VCaP (cell line): ENCODE measurements at regions not wholly inside any gene's neighbourhood (a gene's known extent, or its start where the extent isn't known, plus 50 kb on each side); places are given as distances from the start of the nearest gene placed in this dataset.

Experiments used
- H3K27ac ChIP-seq: fragments of 450-650 bp; 2 replicates; pipeline ENCODE4 v1.5.1; 2017
- TF ChIP-seq, protein P1 (sequence below): fragments of 450-650 bp; conservative IDR thresholded peaks from 2 replicates; pipeline ENCODE4 v1.5.1; 2017; ENCODE audit warnings: mild to moderate bottlenecking, moderate library complexity

DNA sequence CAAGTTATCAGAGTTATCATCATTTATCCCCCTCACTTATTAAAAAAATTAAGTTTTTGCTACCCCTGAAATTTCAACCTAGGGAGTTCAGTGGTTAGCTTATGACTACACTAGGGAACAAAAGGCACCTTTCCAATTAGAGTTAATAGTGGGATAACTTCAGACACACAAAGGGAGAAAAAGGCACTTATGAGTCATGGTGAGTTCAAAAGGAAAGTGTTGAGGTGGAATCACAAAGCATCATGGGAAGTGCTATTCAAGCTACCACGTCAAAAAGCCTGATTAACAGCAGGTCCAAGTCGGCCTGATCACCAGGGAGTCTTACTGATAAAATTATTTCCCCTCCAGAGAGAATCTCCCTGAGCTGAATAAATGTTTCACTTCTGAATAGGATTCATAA, 165.7 kb downstream of the C7orf25 start:
- no peak overlapping the region for H3K27ac ChIP-seq
- TF ChIP-seq, protein P1, sequence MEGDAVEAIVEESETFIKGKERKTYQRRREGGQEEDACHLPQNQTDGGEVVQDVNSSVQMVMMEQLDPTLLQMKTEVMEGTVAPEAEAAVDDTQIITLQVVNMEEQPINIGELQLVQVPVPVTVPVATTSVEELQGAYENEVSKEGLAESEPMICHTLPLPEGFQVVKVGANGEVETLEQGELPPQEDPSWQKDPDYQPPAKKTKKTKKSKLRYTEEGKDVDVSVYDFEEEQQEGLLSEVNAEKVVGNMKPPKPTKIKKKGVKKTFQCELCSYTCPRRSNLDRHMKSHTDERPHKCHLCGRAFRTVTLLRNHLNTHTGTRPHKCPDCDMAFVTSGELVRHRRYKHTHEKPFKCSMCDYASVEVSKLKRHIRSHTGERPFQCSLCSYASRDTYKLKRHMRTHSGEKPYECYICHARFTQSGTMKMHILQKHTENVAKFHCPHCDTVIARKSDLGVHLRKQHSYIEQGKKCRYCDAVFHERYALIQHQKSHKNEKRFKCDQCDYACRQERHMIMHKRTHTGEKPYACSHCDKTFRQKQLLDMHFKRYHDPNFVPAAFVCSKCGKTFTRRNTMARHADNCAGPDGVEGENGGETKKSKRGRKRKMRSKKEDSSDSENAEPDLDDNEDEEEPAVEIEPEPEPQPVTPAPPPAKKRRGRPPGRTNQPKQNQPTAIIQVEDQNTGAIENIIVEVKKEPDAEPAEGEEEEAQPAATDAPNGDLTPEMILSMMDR: no peak

DNA sequence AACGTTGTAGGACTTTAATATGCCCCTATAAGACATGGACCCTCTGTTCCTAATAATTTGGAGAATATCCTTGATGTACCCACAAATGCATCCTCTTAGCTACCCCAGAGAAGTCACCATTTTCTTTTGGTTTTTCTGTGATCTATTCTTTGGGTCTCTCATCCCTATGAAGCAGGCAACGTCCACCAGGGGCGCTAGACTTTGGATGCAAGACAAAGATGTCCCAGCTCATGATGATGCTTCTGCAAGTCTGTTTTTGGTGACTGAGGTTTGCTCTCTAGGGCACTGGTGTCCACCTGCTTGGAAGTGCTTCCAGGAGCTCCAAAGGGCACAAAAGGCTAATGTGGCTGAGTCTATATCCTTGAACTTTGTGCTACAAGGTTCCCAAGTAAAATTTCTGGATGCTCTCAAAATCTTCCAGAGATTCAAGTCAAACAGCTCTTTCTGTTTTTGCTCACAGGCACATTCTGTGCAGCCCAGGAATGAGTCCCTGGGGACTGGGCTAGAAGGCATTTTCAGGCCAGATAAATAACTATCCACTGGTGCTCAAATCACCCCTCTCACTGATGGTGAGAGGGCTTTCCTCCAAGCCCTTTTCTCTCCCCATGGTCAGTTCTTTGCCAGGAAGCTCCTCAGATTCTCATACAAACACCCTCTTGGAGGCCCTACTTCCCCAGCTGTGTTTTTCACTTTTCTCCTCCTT, 166.4 kb downstream of the C7orf25 start:
- TF ChIP-seq, protein P1: peak; percentile 69
- H3K27ac ChIP-seq: no peak overlapping the region

DNA sequence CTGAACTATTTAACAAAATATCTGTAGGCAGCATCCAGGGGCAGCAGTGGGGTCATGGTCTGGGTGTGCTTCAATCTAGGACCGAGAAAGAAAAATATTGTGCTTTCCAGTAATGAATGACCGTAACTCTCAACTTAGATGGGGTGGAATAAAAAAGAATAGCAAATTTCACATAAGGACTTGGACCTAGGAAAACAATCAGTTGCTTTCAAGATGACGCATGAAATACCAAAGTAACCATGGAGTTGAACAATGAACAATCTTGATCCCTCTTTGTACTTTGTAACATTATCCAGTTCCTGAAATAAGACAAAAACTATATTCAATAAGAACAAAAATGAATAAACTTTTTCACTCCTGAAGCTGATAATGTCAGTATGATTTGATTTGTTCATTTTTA, 167.1 kb downstream of the C7orf25 start:
- TF ChIP-seq, protein P1: no peak
- no peak overlapping the region for H3K27ac ChIP-seq

DNA sequence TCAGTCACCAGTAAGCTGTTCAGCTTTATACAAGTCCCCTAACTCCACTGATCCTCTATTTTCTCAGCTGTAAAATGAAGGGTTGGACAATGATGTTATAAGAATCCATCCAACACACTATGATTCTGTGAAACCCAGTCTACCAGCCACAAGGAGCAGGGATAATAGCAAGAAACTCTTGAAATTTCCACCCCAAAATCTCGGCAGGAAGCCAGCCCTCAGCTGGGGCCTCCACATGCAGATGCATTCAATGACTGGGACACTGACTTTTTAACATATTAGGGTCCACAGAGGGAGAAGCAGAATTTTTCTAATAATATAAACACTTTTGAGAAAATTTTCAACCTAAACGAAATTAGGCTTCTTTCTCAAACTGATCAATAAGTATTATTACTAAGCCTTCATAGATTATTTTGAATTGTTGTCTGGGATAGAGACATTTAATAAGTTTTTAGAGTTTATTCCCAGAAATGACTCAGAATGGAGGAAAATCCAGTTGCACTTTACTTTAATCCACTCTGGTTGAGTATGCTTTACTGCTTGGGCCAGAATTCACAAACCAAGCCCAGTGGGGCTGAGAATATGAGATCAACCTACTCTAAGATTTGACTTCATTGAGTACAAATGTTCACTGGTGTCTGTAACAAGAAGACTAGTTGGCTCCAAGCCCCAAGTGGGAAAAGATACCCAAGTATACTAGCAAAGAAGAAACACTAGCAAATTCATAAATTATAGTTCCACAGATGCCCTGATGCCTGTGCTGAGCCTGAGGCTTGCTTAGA, 168.6 kb downstream of the C7orf25 start:
- TF ChIP-seq, protein P1: no peak
- H3K27ac ChIP-seq: no peak overlapping the region

DNA sequence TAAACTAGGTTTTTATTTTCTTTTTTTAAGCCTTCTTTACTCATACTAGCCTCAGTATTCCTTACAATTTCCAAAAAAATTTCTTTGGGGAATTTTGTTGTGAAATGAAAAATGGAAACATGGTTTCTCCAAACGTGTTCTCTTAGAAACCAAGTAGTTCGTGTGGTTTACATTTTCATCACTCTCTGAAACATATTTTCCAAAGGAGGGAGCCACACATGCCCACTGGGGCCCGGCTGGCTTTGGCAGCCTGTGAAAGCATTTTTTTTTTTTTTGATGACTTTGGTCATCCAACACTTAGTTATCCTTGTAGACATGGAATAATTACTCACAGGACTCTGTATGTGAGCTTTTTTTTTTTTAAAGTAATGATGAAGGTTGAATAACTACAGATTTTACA, 169.6 kb downstream of the C7orf25 start:
- TF ChIP-seq, protein P1: no peak
- no peak overlapping the region for H3K27ac ChIP-seq

DNA sequence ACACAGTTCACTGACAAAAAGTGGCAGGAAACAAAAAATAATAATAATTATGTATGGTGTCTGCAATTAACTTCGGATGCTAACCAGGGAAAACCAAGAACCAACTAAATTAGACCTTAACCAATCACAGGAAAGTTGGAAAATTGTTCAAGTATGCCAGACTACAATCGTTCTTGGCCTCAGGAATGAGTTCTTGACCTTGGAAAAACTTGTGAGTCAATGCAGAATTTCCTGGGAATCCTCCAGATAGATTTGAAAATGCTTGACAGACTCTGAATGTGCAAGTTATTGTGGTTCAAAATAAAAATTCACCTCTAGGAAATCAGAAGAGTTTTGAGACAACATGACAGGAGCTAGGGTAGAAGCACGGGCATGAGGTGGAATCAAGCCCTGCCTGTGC, 171.5 kb downstream of the C7orf25 start:
- no peak overlapping the region for H3K27ac ChIP-seq
- TF ChIP-seq, protein P1: no peak

DNA sequence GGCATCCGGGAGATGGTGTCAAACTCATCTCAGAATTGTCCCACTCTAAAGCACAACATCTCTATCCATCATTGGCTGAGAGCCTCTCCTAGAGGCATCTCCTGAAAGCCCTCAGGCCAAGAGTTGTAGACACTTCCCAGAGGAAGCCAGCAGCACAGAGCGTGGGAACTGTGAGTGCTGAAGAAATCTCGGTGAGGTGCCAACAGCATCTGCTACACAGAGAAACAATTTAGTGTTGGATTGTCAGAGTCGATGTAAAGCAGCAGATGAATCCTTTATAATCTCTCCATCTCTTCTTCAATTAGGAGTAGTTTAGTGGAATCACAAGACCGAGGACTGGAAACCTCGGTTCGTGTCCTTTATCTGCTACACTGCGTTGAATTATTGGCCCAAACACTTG, 172.2 kb downstream of the C7orf25 start:
- TF ChIP-seq, protein P1: no peak

More for the DNA sequence above, 172.2 kb downstream of the C7orf25 start:
- no peak overlapping the region for H3K27ac ChIP-seq
